ENCODE measurements at regions not wholly inside any gene's neighbourhood (a gene's known extent, or its start where the extent isn't known, plus 50 kb on each side); places are given as distances from the start of the nearest gene placed in this dataset.
"Not testable (repeated sequence)": the region's sequence is repeated elsewhere in the genome, so short reads cannot be mapped to it uniquely, and the experiment has no call there.

- H3K27ac Mint-ChIP-seq; H3K27me3 Mint-ChIP-seq; H3K27me3 ChIP-seq (ENCODE audit: control insufficient read depth in 2 of 2, insufficient read depth in 2 of 2, low read length in 2 of 2); H3K36me3 ChIP-seq (ENCODE audit: control insufficient read depth in 2 of 3, insufficient read depth in 3 of 3, low read length in 3 of 3); H3K27ac ChIP-seq (ENCODE audit: low read depth, low read length); CTCF ChIA-PET; H3K4me3 ChIP-seq (ENCODE audit: low read length); ATAC-seq; H3K9me3 Mint-ChIP-seq; H3K36me3 Mint-ChIP-seq; H3K4me1 Mint-ChIP-seq; H3K4me1 ChIP-seq (ENCODE audit: control insufficient read depth in 2 of 2, insufficient read depth in 2 of 2, low read length in 2 of 2); DNase-seq; H3K9me3 ChIP-seq (ENCODE audit: control insufficient read depth in 2 of 3, low read length in 3 of 3); POLR2A ChIA-PET; H3K4me3 Mint-ChIP-seq; intact Hi-C loops (cut with micrococcal nuclease): not testable (repeated sequence)
Measured at GRCh38 chr10:47578547-47578946, 55.1 kb upstream of the AGAP9 start.
